Amniotic epithelial cell (primary cell): ENCODE measurements at regions not wholly inside any gene's neighbourhood (a gene's known extent, or its start where the extent isn't known, plus 50 kb on each side); places are given as distances from the start of the nearest gene placed in this dataset.
"Not testable (repeated sequence)": the region's sequence is repeated elsewhere in the genome, so short reads cannot be mapped to it uniquely, and the experiment has no call there.

Experiments used
- DNase-seq: peaks from one replicate; pipeline ENCODE4 v3.0.0-alpha.2; 2010; ENCODE audit warnings: low read depth

DNA sequence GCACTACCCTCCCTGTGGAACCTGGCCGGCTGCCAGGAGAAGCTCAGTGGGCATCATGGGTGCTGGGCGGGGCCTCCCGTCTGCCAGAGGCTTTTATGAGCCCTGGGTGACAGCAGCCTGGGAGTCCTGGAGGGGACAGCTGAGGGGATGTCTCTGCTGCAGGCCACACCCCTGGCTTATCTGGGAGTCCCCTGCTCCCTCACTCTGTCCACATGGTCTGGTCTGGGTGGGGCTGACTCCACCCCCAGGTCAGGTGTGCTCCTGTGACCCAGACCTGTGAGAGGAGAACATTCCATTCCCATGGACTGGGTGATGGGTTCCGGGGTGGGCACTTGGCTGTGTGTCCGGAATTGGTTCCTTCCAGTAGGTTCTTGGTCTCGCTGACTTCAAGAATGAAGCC lies 369.3 kb upstream of the SFSWAP start:
- not testable (repeated sequence) for DNase-seq

DNA sequence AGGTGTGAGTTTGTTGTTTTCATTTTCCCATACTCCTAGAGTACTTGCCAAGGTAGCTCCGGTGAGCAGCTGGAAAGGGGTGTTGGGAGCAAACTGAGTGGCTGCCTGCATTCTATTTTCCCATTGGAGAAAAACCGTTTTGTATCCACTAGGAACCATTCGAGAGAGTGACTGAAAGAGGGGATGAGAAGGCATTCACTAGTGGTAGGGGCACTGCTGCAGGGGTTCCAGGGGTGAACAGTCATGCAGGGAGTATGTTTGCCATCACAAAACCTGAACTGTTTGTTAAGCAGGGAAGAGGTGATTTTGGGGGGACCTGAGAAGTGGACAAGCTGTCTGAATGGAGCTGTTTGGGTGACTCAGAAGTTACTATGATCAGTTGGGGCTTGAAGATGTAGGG lies 367.5 kb upstream of the SFSWAP start:
- not testable (repeated sequence) for DNase-seq

DNA sequence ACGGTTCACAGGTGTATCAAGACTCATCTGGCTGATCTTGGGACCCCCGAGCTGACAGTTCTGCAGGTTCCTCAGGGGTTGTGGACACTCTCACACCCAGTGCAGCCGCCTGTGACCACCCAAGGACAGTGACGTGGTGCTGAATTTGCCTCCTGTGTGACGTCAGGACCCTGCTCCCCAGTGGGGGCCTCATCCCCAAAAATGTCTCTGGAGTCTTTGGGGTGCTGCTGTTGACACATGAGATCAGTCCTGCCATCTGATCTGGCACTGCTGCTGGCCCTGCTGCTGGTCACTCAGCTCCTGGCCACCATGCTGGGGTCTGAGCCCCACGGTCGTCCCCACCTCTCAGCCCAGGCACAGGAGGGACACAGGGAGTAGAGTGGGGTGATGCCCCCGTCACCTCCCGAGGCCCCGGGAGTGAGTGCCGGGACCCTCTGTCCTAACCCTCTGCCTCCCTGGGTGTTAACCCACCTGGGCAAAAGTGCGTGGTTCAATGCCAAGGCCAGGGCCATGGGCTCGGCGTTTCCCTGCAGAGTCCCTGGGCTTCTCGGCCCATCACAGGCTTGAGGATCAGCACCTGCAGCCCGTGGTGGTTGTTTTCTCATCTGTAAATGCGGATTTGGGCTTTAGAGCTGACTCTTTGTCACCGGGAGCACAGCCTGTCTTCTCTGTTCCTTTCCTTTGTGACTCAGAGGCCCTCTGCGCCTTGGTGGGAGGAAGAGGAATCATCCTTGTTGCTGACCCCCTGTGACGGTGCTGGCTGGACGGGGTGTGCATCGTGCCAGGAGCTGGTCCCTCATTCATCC lies 366.0 kb upstream of the SFSWAP start:
- DNase-seq = not testable (repeated sequence)

DNA sequence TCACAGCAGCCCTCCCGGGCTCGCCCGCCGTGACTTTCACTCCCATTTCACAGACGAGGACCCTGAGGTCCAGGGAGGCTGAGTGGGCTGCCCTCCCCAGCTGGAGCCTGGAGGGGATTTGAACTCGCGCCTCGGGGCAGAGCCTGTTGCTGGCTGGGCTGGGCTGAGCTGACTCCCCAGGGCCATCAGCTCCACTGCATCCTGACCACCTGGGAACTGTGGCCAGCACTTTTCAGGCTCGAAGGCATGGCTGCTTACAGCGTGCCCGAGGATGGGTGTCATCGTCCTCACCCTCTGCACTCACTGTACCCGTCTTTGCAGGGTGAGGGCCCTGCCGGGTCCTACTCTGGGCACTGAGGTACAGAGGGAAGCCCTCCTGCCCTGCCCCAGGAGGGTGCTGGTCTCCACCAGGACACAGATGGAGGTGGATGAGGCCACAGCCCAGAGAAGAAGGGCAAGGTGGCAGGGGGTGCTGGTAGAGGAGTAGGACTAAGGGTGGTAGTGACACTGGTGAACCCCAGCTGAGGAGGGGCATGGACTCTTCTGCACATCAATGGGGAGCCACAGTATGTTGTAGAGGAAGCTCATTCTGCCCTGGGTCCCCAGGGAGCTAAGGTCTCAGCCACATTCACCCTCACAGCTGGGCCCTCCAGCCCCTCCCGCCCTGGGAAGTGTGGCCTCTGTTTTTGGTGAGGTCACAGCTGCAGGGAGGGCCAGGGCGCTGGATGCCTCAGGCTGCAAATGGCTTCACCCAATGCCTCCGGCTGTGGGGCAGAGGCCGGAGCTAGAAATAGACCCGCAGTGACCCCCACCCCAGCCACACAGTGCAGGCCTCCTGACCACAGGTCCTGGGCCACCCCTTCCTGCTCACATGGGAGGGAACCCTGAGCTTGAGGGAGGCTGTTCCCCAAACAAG lies 365.1 kb upstream of the SFSWAP start:
- DNase-seq = no peak

DNA sequence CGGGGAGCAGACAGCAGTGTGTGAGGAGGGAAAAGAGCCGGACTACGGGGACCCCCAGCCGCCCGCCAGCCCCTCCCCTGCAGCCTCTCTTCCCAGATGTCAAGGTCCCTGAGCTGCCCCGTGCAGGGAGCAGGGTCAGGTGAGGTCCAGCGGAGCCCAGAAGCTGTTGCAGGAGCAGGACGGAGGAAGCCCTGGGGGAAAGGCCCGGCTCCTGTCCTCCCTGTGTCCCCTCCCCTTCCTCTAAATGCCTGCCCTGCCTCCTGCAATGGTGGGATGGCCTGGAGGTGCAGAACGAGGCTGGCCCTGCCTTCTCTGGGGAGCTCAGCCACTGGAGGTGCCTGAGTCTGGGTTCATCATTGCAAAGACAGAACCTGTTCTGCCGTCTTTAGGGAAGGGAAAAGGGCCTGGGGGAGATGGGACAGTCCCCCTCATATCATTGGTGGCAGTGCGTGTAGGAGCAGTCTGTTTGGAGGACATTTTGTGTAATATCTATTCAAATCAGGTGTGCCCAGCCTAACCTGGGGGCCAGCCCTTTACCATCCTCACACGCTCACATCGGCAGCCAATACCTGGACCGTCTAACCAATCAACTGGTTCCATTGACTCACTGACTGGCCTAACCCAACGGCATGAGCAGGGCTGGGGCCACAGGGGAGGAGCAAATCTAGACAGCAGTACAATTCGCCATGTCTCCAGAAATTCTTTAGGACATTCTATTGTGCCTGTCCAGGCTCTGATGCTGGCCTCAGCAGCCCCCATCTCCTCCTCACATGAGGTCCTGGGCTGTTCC lies 364.1 kb upstream of the SFSWAP start:
- DNase-seq = no peak

DNA sequence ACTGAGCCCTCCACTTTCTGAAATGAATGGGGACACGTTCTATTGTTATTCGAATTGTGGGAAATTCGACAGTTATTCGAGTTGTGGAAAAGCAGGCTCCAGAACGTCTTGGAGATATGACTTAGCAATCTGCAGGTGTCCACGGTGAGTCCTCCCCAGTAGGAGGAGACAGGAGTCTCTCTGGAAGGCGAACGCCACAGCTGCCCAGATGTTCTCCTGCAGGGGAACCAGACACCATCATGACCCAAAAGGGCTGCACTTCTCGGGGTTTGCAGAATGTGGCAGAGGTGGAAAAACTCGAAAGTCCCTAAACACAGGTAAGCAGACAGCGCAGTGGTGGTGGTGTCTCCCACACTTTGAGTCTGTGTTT lies 363.6 kb upstream of the SFSWAP start:
- no peak for DNase-seq

DNA sequence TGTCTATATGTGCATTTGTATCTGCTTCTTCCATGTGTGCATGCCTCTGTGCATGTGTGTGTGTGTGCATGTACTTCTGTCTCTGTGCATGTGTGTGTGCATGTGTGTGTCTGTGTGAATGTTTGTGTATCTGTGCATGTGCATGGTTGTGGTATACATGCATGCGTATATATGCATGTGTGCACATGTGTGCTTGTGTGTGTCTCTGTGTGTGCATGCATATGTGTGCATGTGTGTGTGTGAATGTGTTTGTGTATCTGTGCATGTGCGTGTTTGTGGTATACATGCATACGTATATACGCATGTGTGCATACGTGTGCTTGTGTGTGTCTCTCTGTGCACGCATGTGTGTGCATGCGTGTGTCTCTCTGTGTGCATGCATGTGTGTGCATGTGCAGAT lies 363.2 kb upstream of the SFSWAP start:
- no peak for DNase-seq

DNA sequence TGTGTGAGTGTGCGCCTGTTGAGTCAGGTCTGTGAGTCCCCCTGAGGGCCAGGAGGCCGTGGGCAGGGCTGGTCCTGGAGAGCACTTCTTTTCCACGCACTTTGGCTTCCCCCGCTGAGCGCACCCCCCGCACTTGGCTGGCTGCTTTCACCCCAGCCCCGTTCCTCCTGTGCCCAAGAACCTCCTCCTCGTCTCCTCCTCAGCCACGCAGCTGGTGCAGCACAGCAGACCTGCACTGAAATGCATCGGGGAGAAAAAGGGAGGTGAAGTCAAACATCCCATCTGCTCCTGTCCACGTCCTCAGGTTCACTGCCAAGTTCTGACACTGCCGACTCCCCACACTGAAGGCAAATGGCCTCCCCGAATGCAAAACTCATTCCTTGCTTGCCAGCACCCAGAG lies 362.7 kb upstream of the SFSWAP start:
- DNase-seq = no peak

DNA sequence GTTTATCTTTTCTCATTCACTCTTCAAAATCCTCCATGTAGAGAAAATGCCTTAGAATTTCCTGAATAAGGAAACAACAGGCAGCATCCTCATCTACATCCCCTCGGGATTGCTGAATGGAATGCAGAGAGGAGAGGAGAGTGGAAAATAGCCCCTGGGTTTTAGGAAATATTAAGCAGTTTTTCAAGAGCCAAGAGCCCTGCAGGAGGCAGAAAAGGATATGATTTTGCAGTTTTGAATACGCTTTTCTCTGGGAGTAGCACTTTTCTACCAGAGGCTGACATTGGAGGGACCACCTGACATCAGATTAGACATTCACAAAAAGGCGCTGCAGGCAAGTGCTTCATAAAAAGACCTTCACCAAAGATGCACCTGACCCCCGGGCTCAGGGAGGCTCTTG lies 362.2 kb upstream of the SFSWAP start:
- no peak for DNase-seq

DNA sequence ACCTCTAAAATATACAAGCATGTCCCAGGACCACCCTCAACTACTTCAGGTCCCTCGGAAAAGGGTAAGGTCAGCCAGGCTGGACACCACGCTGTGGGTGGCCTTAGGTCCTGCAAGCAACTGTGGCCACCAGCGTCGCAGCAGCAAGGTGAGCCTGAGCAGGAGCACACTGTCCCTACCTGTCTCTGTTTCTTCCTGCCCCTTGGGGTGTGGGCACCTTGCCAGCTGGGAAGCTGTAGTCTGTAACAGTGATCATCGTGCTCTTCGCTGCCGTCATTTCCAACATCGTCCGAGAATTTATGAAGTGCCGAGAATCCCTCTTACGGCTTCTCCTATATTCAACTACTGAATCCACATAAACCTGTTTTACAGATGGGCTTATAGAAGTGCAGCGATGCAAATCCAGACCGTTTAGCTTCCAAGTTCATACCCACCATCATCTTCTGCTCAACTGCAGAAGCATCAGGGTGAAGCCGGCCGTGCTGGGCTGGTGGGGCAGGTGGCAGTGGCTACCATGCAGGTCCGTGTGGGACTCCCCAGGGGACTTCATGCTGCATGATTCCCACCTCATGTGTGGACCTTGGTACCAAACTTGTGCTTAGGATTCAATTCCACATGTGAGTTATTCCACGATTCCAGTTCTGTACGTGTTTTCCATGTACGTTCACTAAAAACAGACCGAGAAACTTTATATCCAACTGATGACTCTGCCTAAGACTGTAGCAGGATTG lies 361.3 kb upstream of the SFSWAP start:
- DNase-seq = no peak

DNA sequence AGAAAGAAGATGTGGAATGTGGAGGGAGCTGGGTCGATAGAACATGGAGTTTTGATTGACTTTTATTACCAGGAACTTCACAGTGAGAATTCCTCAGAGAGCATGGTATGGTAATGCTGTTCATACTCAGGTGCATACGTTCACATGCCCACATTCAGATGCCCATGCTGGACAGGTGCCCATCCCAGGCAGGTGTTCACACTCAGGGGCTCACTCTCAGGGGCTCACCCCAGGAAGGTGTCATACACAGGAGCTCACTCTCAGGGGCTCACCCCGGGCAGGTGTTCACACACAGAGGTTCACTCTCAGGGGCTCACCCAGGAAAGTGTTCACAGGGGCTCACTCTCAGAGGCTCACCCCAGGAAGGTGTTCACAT lies 360.0 kb upstream of the SFSWAP start:
- DNase-seq = no peak

DNA sequence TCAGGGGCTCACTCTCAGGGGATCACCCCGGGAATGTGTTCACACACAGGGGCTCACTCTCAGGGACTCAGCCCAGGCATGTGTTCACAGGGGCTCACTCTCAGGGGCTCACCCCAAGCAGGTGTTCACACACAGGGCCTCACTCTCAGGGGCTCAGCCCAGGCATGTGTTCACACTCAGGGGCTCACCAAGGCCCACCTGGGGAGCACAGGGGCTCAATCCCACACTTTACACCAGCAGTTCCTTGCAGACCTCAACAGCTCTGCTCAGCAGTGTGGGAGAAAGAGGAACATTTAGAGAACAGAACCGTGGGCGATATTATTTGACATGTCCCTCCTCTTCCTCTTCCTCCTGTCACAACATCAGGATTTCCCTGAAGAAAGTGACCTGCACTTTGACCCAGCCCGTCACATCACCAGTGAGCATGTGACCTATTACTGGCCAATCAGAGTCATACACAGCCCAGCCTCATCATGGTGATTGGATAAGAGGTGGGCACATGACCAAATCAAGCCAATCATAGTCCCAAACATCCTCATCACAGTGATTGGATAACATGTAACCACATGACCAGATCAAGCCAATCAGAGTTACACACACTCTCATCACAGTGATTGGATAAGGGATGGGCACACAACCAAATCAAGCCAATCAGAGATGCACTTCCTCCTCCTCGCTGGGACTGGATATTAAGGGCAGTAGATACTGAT lies 359.4 kb upstream of the SFSWAP start:
- DNase-seq = no peak

DNA sequence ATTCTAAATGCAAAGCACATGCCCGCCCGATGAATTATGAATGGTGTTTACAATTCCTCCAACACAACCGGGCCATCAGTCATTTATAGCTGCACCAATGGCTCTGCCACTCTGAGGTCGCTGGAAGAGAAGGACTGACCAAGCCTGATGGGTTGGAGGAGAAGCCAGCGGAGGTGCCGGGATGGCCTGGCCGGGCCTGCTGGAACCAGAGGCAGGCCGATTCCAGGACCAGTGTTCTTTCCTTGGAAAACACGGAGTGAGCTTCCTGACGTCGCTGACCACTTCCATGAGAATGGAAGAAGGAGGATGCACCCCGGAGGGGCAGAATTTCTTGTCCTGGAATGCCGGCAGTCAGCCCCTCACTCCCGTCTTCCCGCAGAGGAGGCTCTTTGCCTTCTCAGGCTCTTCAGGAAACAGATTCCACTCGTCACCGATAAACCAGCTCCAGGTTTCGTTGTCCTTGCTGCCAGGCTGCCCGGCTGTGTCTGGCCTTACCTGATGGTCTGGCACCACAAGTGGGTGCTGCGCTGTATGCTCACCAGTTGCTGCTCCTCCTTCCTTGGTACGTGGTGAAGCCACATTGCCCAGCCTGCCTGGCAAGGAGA lies 358.5 kb upstream of the SFSWAP start:
- DNase-seq = no peak

DNA sequence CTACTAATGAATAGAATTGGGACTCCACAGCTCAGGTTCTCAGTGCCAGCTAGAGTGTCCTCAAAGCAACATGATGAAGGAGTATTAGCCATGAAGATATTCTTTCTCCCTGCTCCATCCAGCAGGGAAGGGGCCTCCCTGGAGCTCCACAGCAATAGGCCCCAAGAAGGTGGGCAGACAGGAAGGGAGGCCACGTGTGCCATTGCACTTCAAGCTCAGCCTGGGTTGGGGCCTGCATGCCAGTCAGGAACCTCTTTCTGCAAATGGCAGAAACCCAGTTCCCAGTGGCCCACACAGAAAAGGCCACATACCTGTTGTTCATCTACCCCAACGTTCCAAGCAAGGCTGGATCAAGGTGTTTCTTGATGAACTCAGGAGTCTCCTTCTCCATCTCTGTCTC lies 357.5 kb upstream of the SFSWAP start:
- no peak for DNase-seq

DNA sequence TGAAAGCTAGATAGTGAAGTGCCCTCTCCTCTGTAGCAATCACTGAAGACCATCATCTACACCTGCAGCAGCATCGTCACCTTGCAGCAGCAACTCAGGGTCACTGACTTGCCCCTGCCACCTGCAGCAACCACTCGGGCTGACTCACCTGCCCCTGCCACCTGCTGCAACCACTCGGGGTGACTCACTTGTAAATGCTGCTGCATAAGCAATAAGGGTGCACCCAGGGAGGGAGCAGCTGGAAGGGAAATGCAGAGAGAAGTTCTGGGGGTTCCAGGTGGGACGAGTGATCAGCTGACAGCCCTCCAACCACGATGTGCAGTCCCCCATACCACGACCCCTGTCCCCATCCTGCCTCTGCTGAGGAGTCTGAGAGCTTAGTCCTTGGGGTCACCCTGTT lies 357.1 kb upstream of the SFSWAP start:
- DNase-seq = no peak

DNA sequence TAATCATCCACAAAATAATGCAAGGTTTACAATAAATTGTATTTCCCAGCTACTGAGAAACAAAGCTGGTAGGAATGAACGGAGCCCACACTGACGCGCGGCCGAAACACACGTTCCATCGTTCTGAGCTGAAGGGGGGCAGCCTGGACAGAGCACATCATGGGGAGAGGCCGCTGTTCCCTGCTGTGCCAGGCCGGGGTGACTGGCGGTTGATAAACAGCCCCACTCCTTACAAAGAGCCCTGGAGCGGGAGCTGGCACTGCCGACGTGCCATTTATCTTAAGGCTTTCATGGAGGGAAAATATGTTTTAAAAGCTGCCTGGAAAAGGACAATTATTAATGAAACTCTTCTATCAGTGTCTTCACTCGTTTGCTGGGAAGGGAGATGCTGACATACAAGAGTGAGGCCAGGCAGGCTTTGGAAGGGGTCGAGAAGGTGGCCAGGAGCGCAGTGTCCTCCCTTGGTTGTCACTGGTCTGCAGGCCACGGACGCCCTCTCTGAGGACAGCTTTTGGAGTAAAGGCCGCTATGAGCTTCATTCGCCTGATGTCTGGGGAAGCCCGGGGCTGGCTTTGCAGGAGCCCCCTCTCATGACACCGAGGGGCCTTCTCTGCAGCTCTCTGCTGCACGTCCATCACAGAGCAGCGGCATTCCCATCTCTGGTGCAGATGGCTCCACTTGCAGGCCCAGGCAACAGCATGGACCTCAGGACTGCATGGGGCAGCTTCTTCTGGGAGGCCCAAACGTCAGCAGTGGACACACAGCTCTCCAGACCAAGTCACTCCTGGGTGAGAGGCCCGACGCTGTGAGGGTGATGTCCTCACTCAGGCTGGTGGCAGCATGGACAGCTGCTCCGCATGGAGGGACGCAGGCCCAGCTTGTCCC lies 355.3 kb upstream of the SFSWAP start:
- no peak for DNase-seq

DNA sequence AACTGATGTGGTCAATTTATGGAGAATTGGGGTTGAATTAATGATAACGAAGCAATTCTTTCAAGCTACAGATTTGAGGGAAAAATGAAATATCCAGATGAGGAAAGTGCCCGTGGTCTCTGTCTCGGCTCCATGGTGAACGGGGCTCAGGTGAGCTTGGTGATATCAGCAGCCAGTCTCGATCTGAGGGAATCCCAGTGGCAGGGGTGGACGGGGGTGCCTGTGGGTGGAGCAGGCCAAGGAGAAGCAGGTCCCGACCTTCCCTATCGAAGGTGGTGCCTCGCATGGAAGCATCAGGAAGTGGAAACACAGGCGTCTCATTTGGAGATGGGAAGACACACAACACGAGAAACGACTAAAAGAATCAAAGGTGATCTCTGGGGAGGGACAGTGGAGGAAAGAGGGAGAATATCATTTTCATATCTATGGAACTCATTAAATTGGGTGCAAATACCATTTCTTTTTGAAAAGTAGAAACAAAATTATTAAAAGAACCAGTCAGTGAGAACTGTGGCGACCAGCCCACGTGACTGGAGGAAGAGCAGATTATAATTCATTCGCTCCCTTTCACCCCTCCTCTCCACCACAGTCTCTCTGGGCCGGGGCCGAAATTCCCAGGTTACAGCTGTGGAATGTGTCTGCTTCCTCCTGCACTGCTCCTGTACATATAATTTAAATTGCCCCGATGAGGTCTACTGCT lies 354.3 kb upstream of the SFSWAP start:
- DNase-seq = no peak

DNA sequence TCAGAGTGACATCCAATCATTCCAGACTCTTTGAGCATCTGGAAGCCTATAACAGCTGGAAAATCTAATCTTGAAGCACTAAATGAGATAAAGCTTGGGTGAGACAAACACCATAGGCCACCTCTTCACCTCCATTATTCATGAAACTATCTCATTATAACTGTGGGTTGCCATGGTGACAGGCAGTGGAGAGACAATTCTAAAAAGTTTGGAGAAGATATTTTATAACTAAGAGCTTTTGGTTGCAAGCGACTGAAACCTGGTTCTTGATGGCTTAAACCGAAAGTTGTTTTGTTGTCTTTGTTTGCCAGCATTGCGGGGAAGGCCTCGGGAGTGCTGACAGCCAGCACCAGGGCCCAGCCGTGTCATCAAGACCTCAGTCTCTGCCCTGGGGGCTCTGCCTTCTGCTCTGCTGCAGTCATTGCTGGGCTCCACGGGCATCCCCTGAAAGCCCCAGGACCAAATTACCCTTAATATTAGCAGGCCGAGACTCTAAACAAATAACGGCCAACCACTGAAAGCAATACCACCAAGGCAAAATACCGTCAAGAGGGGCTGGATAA lies 353.6 kb upstream of the SFSWAP start:
- no peak for DNase-seq

DNA sequence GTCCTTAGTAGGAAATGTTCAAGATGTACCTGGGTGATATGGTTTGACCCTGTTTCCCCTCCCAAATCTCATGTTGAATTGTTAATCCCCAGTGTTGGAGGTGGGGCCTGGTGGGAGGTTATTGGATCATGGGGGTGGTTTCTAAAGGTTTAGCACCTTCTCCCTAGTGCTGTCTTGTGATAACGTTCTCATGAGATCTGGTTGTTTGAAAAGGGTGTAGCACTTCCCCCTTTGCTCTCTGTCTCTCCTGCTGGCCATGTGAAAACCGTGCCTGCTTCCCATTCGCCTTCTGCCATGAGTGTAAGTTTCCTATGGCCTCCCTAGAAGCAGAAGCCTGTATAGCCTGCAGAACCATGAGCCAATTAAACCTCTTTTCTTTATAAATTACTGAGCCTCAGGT lies 353.0 kb upstream of the SFSWAP start:
- DNase-seq = no peak
